MM.1S (cell line): ENCODE measurements at regions not wholly inside any gene's neighbourhood (a gene's known extent, or its start where the extent isn't known, plus 50 kb on each side); places are given as distances from the start of the nearest gene placed in this dataset.

Experiments used
- DNase-seq: peaks from one replicate; pipeline ENCODE4 v3.0.0-alpha.2; 2015
- H2AFZ ChIP-seq: fragments of 300-600 bp; sonication (generic); 2 replicates; pipeline ENCODE4 v1.6.0; 2016; ENCODE audit warnings: antibody characterized with exemption, low read length
- H3F3A ChIP-seq: fragments of 300-600 bp; sonication (generic); 2 replicates; pipeline ENCODE4 v1.6.1; 2016; ENCODE audit warnings: mild to moderate bottlenecking, antibody characterized with exemption, low read length, moderate library complexity, mixed read lengths; ENCODE audit not compliant: insufficient read depth
- H3K27ac ChIP-seq: fragments of 300-600 bp; sonication (generic); 2 replicates; pipeline ENCODE4 v1.5.1; 2016; ENCODE audit warnings: mild to moderate bottlenecking, low read length
- H3K27me3 ChIP-seq: fragments of 300-600 bp; sonication (generic); replicated peaks from 2 replicates; pipeline ENCODE4 v1.6.0; 2016; ENCODE audit warnings: low read length; ENCODE audit not compliant: insufficient read depth
- H3K36me3 ChIP-seq: fragments of 300-600 bp; sonication (generic); replicated peaks from 2 replicates; pipeline ENCODE4 v1.6.1; 2016; ENCODE audit warnings: mild to moderate bottlenecking, low read length, mixed read lengths; ENCODE audit not compliant: insufficient read depth
- H3K4me1 ChIP-seq: fragments of 300-600 bp; sonication (generic); 2 replicates; pipeline ENCODE4 v1.6.1; 2016; ENCODE audit warnings: low read length, mixed read lengths
- H3K4me2 ChIP-seq: fragments of 300-600 bp; sonication (generic); 2 replicates; pipeline ENCODE4 v1.6.0; 2016; ENCODE audit warnings: low read depth, low read length
- H3K4me3 ChIP-seq: fragments of 300-600 bp; sonication (generic); 2 replicates; pipeline ENCODE4 v1.5.1; 2016; ENCODE audit warnings: low read length, mixed read lengths
- H3K79me2 ChIP-seq: fragments of 300-600 bp; sonication (generic); 2 replicates; pipeline ENCODE4 v1.6.1; 2016; ENCODE audit warnings: mixed run types, low read length, mixed read lengths
- H3K9ac ChIP-seq: fragments of 300-600 bp; sonication (generic); 2 replicates; pipeline ENCODE4 v1.6.1; 2016; ENCODE audit warnings: low read length, mixed read lengths
- H3K9me2 ChIP-seq: fragments of 300-600 bp; sonication (generic); replicated peaks from 2 replicates; pipeline ENCODE4 v1.6.1; 2016; ENCODE audit warnings: mild to moderate bottlenecking, low read length, mixed read lengths; ENCODE audit not compliant: insufficient read depth
- H3K9me3 ChIP-seq: fragments of 300-600 bp; sonication (generic); replicated peaks from 2 replicates; pipeline ENCODE4 v1.6.1; 2016; ENCODE audit warnings: mild to moderate bottlenecking, low read length, mixed read lengths; ENCODE audit not compliant: insufficient read depth
- H4K20me1 ChIP-seq: fragments of 300-600 bp; sonication (generic); 2 replicates; pipeline ENCODE4 v1.6.1; 2016; ENCODE audit warnings: mild to moderate bottlenecking, low read length, moderate library complexity, mixed read lengths; ENCODE audit not compliant: insufficient read depth
- CTCF ChIP-seq: fragments of 300-600 bp; sonication (generic); IDR thresholded peaks from 2 replicates; pipeline ENCODE4 v1.5.1; 2016; ENCODE audit warnings: antibody characterized with exemption, low read length, mixed read lengths
- EZH2 ChIP-seq: fragments of 300-600 bp; sonication (generic); optimal IDR thresholded peaks from 2 replicates; pipeline ENCODE3; 2017; ENCODE audit warnings: low read depth, mild to moderate bottlenecking, antibody characterized with exemption, low read length, mixed read lengths
- EZH2phosphoT487 ChIP-seq: fragments of 300-600 bp; sonication (generic); IDR thresholded peaks from 2 replicates; pipeline ENCODE4 v1.6.1; 2018; ENCODE audit warnings: antibody characterized with exemption, low read length

- no peak for DNase-seq
- Histone ChIP-seq H3K4me1 (peaks cover 15% of the 10 kb centered on the region), H2AFZ (no peak overlapping the region), H3K27ac (no peak overlapping the region), H3K79me2 (no peaks in the 10 kb centered on the region), H3K4me3 (no peak overlapping the region), H3K27me3 (no peaks in the 10 kb centered on the region), H3F3A (no peaks in the 10 kb centered on the region), H3K9me3 (no peaks in the 10 kb centered on the region), H3K9me2 (no peaks in the 10 kb centered on the region), H3K9ac (no peak overlapping the region), H3K36me3 (no peaks in the 10 kb centered on the region), H3K4me2 (peak overlapping the region; percentile 2; the same call in 1 of the 2 replicates), H4K20me1 (no peaks in the 10 kb centered on the region)
- TF ChIP-seq EZH2 (no peak), CTCF (no peak), EZH2phosphoT487 (no peak)
Observed at GRCh38 chr7:114110666-114111065, 191.9 kb upstream of the PPP1R3A start.

GRCh38 chr7:114109721-114110120 is 190.9 kb upstream of the PPP1R3A start:
- Histone ChIP-seq H3K27ac (no peak overlapping the region), H3K9me3 (no peaks in the 10 kb centered on the region), H3K4me1 (peaks cover 15% of the 10 kb centered on the region), H3K79me2 (no peaks in the 10 kb centered on the region), H3K9ac (no peak overlapping the region), H3K9me2 (no peaks in the 10 kb centered on the region), H3K27me3 (no peaks in the 10 kb centered on the region), H4K20me1 (no peaks in the 10 kb centered on the region), H3K4me3 (no peak overlapping the region), H3F3A (no peaks in the 10 kb centered on the region), H2AFZ (no peak overlapping the region), H3K4me2 (no peak overlapping the region), H3K36me3 (no peaks in the 10 kb centered on the region)
- DNase-seq, result no peak
- TF ChIP-seq EZH2, result no peak
- 0 out of 2 replicates have a peak, but pooled peaks have one; percentile 5 for TF ChIP-seq CTCF

GRCh38 chr7:114109304-114109703 is 190.5 kb upstream of the PPP1R3A start:
- no peak overlapping the region for H3K4me3 ChIP-seq
- no peak for DNase-seq
- no peaks in the 10 kb centered on the region for H3F3A ChIP-seq
- no peak overlapping the region for H2AFZ ChIP-seq
- H3K27ac ChIP-seq, result no peak overlapping the region
- no peak overlapping the region for H3K4me2 ChIP-seq
- H3K4me1 ChIP-seq, result peaks cover 15% of the 10 kb centered on the region
- no peaks in the 10 kb centered on the region for H4K20me1 ChIP-seq
- TF ChIP-seq CTCF, result no peak
- TF ChIP-seq EZH2, result no peak
- no peak for TF ChIP-seq EZH2phosphoT487
- H3K36me3 ChIP-seq, result no peaks in the 10 kb centered on the region
- no peaks in the 10 kb centered on the region for H3K27me3 ChIP-seq
- no peak overlapping the region for H3K9ac ChIP-seq
- H3K79me2 ChIP-seq, result no peaks in the 10 kb centered on the region
- no peaks in the 10 kb centered on the region for H3K9me2 ChIP-seq
- H3K9me3 ChIP-seq, result no peaks in the 10 kb centered on the region

- Histone ChIP-seq H3K9me2 (no peaks in the 10 kb centered on the region), H3F3A (no peaks in the 10 kb centered on the region), H3K79me2 (no peaks in the 10 kb centered on the region), H3K9ac (no peak overlapping the region), H3K27me3 (no peaks in the 10 kb centered on the region), H3K4me1 (peaks cover 15% of the 10 kb centered on the region), H3K9me3 (no peaks in the 10 kb centered on the region), H3K4me2 (no peak overlapping the region), H3K4me3 (no peak overlapping the region), H2AFZ (no peak overlapping the region), H3K27ac (no peak overlapping the region), H4K20me1 (no peaks in the 10 kb centered on the region), H3K36me3 (no peaks in the 10 kb centered on the region)
- TF ChIP-seq CTCF, result no peak
- no peak for TF ChIP-seq EZH2
- TF ChIP-seq EZH2phosphoT487, result no peak
- DNase-seq, result no peak
Observed at GRCh38 chr7:114108510-114108909, 189.7 kb upstream of the PPP1R3A start.
